Ovary (tissue), 7 donors: ENCODE measurements at regions not wholly inside any gene's neighbourhood (a gene's known extent, or its start where the extent isn't known, plus 50 kb on each side); places are given as distances from the start of the nearest gene placed in this dataset.

ENCODE experiments used
- DNase-seq, 5 donors: peaks; one replicate each; pipeline ENCODE4 v3.0.0-alpha.2; 2019 to 2020
- H3K27ac ChIP-seq, 2 donors: fragments of 200-600 bp; one replicate each; pipeline versions ENCODE4 v1.5.1 to v1.8.0; 2019 to 2022
- H3K27me3 ChIP-seq: fragments of 200-600 bp; one replicate; pipeline ENCODE4 v1.8.0; 2022
- H3K36me3 ChIP-seq: fragments of 200-600 bp; sonication (generic); one replicate; pipeline ENCODE4 v1.5.1; 2019
- H3K4me1 ChIP-seq: one replicate; pipeline ENCODE4 v1.8.1; 2013; ENCODE audit warnings: mild to moderate bottlenecking, moderate library complexity; ENCODE audit not compliant: insufficient read depth
- H3K4me3 ChIP-seq: fragments of 200-600 bp; sonication (generic); one replicate; pipeline ENCODE4 v1.5.1; 2017
- H3K9me3 ChIP-seq, 2 donors: fragments of 200-600 bp in 1 of 2; sonication (generic) in 1 of 2; one replicate each; pipeline versions ENCODE4 v1.5.1 to v1.8.1; 2013 to 2019; ENCODE audit warnings: mild to moderate bottlenecking in 1 of 2, moderate library complexity in 1 of 2
- CTCF ChIP-seq, 3 donors: fragments of 450-650 bp in 2 of 3; fragments of 200-600 bp in 1 of 3; IDR thresholded peaks; one replicate each; pipeline versions ENCODE4 v1.5.1 to v1.8.0; 2016 to 2022; ENCODE audit warnings: antibody characterized with exemption in 3 of 3, mild to moderate bottlenecking in 1 of 3
- EP300 ChIP-seq: sonication (generic); formaldehyde crosslinking; IDR thresholded peaks from one replicate; pipeline ENCODE4 v1.6.1; 2017; ENCODE audit warnings: antibody characterized with exemption
- POLR2A ChIP-seq: fragments of 450-650 bp; IDR thresholded peaks from one replicate; pipeline ENCODE4 v1.6.1; 2017; ENCODE audit warnings: antibody characterized with exemption, mild to moderate bottlenecking, moderate library complexity
- WGBS, 3 donors: extraction: QIAGEN DNeasy Blood & Tissue Kit in 1 of 3; methylation state at CpG; one replicate each; pipeline versions ENCODE4 v1.1.5 to v1.1.7; 2013 to 2017; 5-methylcytosine and 5-hydroxymethylcytosine counted together
- intact Hi-C, 4 donors: fragments of 100-400 bp; cut with DNase I; formaldehyde crosslinking; loops; one replicate each; pipeline versions ENCODE4 v1.11.0 to v1.15.1; 2022 to 2023
- donor health status: DM: no; HTN: no; CAD: no; lungs with moderate emphysema.
- donor health status: DM: no; HTN: no; CAD: no.
- donor health status: Bipolar disorder and iron deficiency.
- donor health status: DM: no; HTN: no; CAD: no.
- donor health status: DM: yes; HTN: yes; CAD: no.

- no peaks in the 10 kb centered on the region for H3K9me3 ChIP-seq
- H3K36me3 ChIP-seq = no peaks in the 10 kb centered on the region
- no peaks in the 10 kb centered on the region for H3K4me1 ChIP-seq
- H3K27ac ChIP-seq = no peak overlapping the region
- intact Hi-C loops = no loop called here
- no peak overlapping the region for H3K4me3 ChIP-seq
- H3K27me3 ChIP-seq = no peaks in the 10 kb centered on the region
- DNase-seq = no peak
- TF ChIP-seq POLR2A (no peak), CTCF (IDR thresholded peaks at IDR 0.05) (no peak), EP300 (no peak)
These were observed 339.2 kb downstream of the NXPE2 start for GRCh38 chr11:115017529-115017928.

- intact Hi-C loops = no loop called here
- no peak for TF ChIP-seq POLR2A
- TF ChIP-seq CTCF (IDR thresholded peaks at IDR 0.05) = no peak
- TF ChIP-seq EP300 = no peak
- no peaks in the 10 kb centered on the region for H3K4me1 ChIP-seq
- no peak for DNase-seq
- H3K27me3 ChIP-seq = no peaks in the 10 kb centered on the region
- no peaks in the 10 kb centered on the region for H3K9me3 ChIP-seq
- H3K4me3 ChIP-seq = no peak overlapping the region
- H3K27ac ChIP-seq = no peak overlapping the region
- no peaks in the 10 kb centered on the region for H3K36me3 ChIP-seq
These were observed 351.8 kb downstream of the NXPE2 start for GRCh38 chr11:115030166-115030565.

GRCh38 chr11:115036406-115037180 lies 358.3 kb downstream of the NXPE2 start:
- intact Hi-C loops = no loop called here
- DNase-seq = no peak
- no peak for TF ChIP-seq POLR2A

GRCh38 chr11:115042002-115042401 lies 363.7 kb downstream of the NXPE2 start:
- DNase-seq = no peak
- Histone ChIP-seq H3K4me3 (no peak overlapping the region), H3K9me3 (no peaks in the 10 kb centered on the region), H3K27ac (no peak overlapping the region), H3K27me3 (no peaks in the 10 kb centered on the region), H3K4me1 (no peaks in the 10 kb centered on the region), H3K36me3 (no peaks in the 10 kb centered on the region)
- 69 to 72% (median 72%) methylated on average over 3 of the region's 3 CpGs for WGBS, 3 donors
- intact Hi-C loops = no loop called here
- no peak for TF ChIP-seq CTCF (IDR thresholded peaks at IDR 0.05)
- TF ChIP-seq EP300 = no peak
- no peak for TF ChIP-seq POLR2A

More at GRCh38 chr11:115036406-115037180, 358.3 kb downstream of the NXPE2 start:
- no peaks in the 10 kb centered on the region for H3K36me3 ChIP-seq
- no peaks in the 10 kb centered on the region for H3K9me3 ChIP-seq
- no peaks in the 10 kb centered on the region for H3K27me3 ChIP-seq
- H3K4me3 ChIP-seq = no peak overlapping the region
- whole genome bisulfite sequencing, 3 donors = 80 to 87% (median 83%) methylated on average over 7 of the region's 7 CpGs
- H3K27ac ChIP-seq = no peak overlapping the region
- H3K4me1 ChIP-seq = no peaks in the 10 kb centered on the region

DNA sequence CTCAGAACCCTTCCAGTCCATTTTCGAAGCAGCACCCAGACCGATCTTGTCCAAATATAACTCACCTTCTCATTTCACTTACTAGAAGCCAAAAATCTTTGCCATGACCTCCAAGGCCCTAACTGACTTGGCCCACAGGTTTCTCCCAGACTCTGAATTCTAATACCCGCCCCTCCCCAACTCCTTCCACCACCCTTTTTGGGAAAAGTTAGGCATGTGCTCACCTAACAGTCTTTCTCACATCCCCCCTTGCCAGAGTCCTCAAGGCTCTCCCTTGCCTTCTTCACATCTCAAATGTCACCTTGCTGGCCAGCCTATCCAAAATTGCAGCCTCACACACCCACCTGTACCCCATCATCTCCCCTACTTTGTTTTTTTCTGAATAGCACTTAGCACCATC lies 369.3 kb downstream of the NXPE2 start:
- no peaks in the 10 kb centered on the region for H3K4me1 ChIP-seq
- intact Hi-C loops = no loop called here
- DNase-seq = no peak
- H3K27me3 ChIP-seq = no peaks in the 10 kb centered on the region
- no peak overlapping the region for H3K4me3 ChIP-seq
- 93 to 96% (median 94%) methylated on average over 3 of the region's 3 CpGs for WGBS, 3 donors
- no peaks in the 10 kb centered on the region for H3K9me3 ChIP-seq
- no peaks in the 10 kb centered on the region for H3K36me3 ChIP-seq
- H3K27ac ChIP-seq = no peak overlapping the region
- no peak for TF ChIP-seq EP300
- TF ChIP-seq CTCF (IDR thresholded peaks at IDR 0.05) = no peak
- TF ChIP-seq POLR2A = no peak
